GM19372 (cell line): ENCODE measurements at regions not wholly inside any gene's neighbourhood (a gene's known extent, or its start where the extent isn't known, plus 50 kb on each side); places are given as distances from the start of the nearest gene placed in this dataset.
"Not testable (repeated sequence)": the region's sequence is repeated elsewhere in the genome, so short reads cannot be mapped to it uniquely, and the experiment has no call there.

Source experiments
- ATAC-seq: cut with Tn5 transposase; IDR thresholded peaks from one replicate; pipeline ENCODE4 v1.9.1; 2021; ENCODE audit warnings: mild to moderate bottlenecking, low read depth, moderate library complexity; ENCODE audit not compliant: unreplicated experiment

GRCh38 chr17:70368011-70368410 lies 198.7 kb downstream of the KCNJ2 start:
- ATAC-seq = no peak

GRCh38 chr17:70369391-70369790 lies 200.1 kb downstream of the KCNJ2 start:
- no peak for ATAC-seq

GRCh38 chr17:70370816-70371215 lies 201.5 kb downstream of the KCNJ2 start:
- no peak for ATAC-seq

- ATAC-seq = no peak
Measured at GRCh38 chr17:70373369-70373768, 204.0 kb downstream of the KCNJ2 start.

GRCh38 chr17:70374496-70374895 lies 205.2 kb downstream of the KCNJ2 start:
- ATAC-seq = no peak

- no peak for ATAC-seq
Measured at GRCh38 chr17:70375406-70375805, 206.1 kb downstream of the KCNJ2 start.

- ATAC-seq = no peak
Measured at GRCh38 chr17:70375813-70376770, 206.8 kb downstream of the KCNJ2 start.

- no peak for ATAC-seq
Measured at GRCh38 chr17:70377654-70378053, 208.3 kb downstream of the KCNJ2 start.

GRCh38 chr17:70378076-70378475 lies 208.7 kb downstream of the KCNJ2 start:
- no peak for ATAC-seq

GRCh38 chr17:70379945-70380344 lies 210.6 kb downstream of the KCNJ2 start:
- no peak for ATAC-seq

- not testable (repeated sequence) for ATAC-seq
Measured at GRCh38 chr17:70381916-70382315, 212.6 kb downstream of the KCNJ2 start.

- ATAC-seq = no peak
Measured at GRCh38 chr17:70388326-70388725, 219.0 kb downstream of the KCNJ2 start.

GRCh38 chr17:70389232-70389757 lies 220.0 kb downstream of the KCNJ2 start:
- ATAC-seq = not testable (repeated sequence)

- ATAC-seq = no peak
Measured at GRCh38 chr17:70390049-70390448, 220.7 kb downstream of the KCNJ2 start.

- no peak for ATAC-seq
Measured at GRCh38 chr17:70394473-70395232, 225.3 kb downstream of the KCNJ2 start.

- ATAC-seq = no peak
Measured at GRCh38 chr17:70405492-70406220, 236.3 kb downstream of the KCNJ2 start.

- ATAC-seq = no peak
Measured at GRCh38 chr17:70407506-70407905, 238.2 kb downstream of the KCNJ2 start.

- no peak for ATAC-seq
Measured at GRCh38 chr17:70408768-70409167, 239.4 kb downstream of the KCNJ2 start.

- no peak for ATAC-seq
Measured at GRCh38 chr17:70414300-70414699, 245.0 kb downstream of the KCNJ2 start.

- no peak for ATAC-seq
Measured at GRCh38 chr17:70420861-70421445, 251.6 kb downstream of the KCNJ2 start.
